OCI-LY1 (cell line): ENCODE measurements at regions not wholly inside any gene's neighbourhood (a gene's known extent, or its start where the extent isn't known, plus 50 kb on each side); places are given as distances from the start of the nearest gene placed in this dataset.

Experiments used
- H2AFZ ChIP-seq: fragments of 200-600 bp; sonication (generic), shearing (Covaris generic); 2 replicates; pipeline ENCODE4 v1.6.0; 2014; ENCODE audit warnings: antibody characterized with exemption, mild to moderate bottlenecking, low read length
- H3F3A ChIP-seq: fragments of 200-600 bp; sonication (generic), shearing (Covaris generic); 2 replicates; pipeline ENCODE4 v1.6.0; 2014; ENCODE audit warnings: mild to moderate bottlenecking, antibody characterized with exemption, low read length, moderate library complexity; ENCODE audit not compliant: insufficient read depth
- H3K27ac ChIP-seq: fragments of 200-600 bp; sonication (generic); 2 replicates; pipeline ENCODE4 v1.5.1; 2014; ENCODE audit warnings: low read length, mixed run types, mild to moderate bottlenecking, low read depth; ENCODE audit not compliant: poor library complexity, severe bottlenecking
- H3K27me3 ChIP-seq: fragments of 200-600 bp; sonication (generic); 2 replicates; pipeline ENCODE4 v1.6.0; 2014; ENCODE audit warnings: antibody characterized with exemption, mild to moderate bottlenecking, low read length, moderate library complexity; ENCODE audit not compliant: insufficient read depth
- H3K36me3 ChIP-seq: fragments of 200-600 bp; sonication (generic); 2 replicates; pipeline ENCODE4 v1.6.1; 2014; ENCODE audit warnings: mild to moderate bottlenecking, antibody characterized with exemption, low read length, moderate library complexity, mixed read lengths; ENCODE audit not compliant: insufficient read depth
- H3K4me1 ChIP-seq: fragments of 200-600 bp; sonication (generic); 2 replicates; pipeline ENCODE4 v1.5.1; 2014; ENCODE audit warnings: mild to moderate bottlenecking, low read length, moderate library complexity; ENCODE audit not compliant: insufficient read depth, severe bottlenecking
- H3K4me2 ChIP-seq: fragments of 200-600 bp; sonication (generic), shearing (Covaris generic); 2 replicates; pipeline ENCODE4 v1.6.1; 2014; ENCODE audit warnings: low read length
- H3K4me3 ChIP-seq: fragments of 200-600 bp; sonication (generic); 2 replicates; pipeline ENCODE4 v1.5.1; 2014; ENCODE audit warnings: low read length, low read depth, mild to moderate bottlenecking, mixed read lengths; ENCODE audit not compliant: poor library complexity, severe bottlenecking
- H3K79me2 ChIP-seq: fragments of 200-600 bp; shearing (Covaris generic); 2 replicates; pipeline ENCODE4 v1.6.1; 2016; ENCODE audit warnings: mixed run types, low read length, mixed read lengths; ENCODE audit not compliant: insufficient read depth
- H3K9ac ChIP-seq: fragments of 200-600 bp; sonication (generic), shearing (Covaris generic); 2 replicates; pipeline ENCODE4 v1.6.1; 2014; ENCODE audit warnings: mild to moderate bottlenecking, low read length, mixed read lengths
- H3K9me2 ChIP-seq: fragments of 200-600 bp; sonication (generic), shearing (Covaris generic); 2 replicates; pipeline ENCODE4 v1.6.1; 2014; ENCODE audit warnings: low read depth, mild to moderate bottlenecking, low read length, mixed read lengths
- H3K9me3 ChIP-seq: fragments of 200-600 bp; shearing (Covaris generic); 2 replicates; pipeline ENCODE4 v1.6.1; 2014; ENCODE audit warnings: low read length, mixed read lengths
- H4K20me1 ChIP-seq: fragments of 200-600 bp; sonication (generic), shearing (Covaris generic); 2 replicates; pipeline ENCODE4 v1.6.0; 2016; ENCODE audit warnings: mild to moderate bottlenecking, low read length; ENCODE audit not compliant: insufficient read depth
- EZH2 ChIP-seq: fragments of 200-600 bp; sonication (generic), shearing (Covaris generic); IDR thresholded peaks from 2 replicates; pipeline ENCODE4 v1.8.0; 2017; ENCODE audit warnings: borderline replicate concordance, mixed run types, mild to moderate bottlenecking, antibody characterized with exemption, low read length, moderate library complexity, mixed read lengths
- TF ChIP-seq, protein P1 (sequence below): fragments of 200-600 bp; sonication (generic), shearing (Covaris generic); IDR thresholded peaks from 2 replicates; pipeline ENCODE4 v1.5.1; 2017; ENCODE audit warnings: mild to moderate bottlenecking, antibody characterized with exemption, low read length, moderate library complexity, mixed read lengths

DNA sequence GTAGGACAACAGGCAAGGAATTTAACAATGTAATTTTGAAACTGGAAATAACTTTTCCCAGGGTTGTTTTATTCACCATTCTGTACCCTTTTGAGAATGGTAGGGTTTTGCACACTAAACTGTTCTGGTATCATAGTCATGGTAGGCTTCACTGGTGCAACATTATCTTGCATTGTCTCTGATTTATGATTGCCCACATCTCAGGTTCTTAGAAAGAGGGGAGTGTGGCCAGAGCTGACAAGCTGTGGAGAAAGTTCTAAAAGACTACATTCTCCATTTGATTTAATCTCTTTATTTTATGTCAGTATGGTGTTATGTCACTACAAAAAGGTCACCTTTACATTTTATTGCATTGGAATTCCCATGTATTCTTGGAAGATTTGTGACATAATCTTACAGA, 447.3 kb downstream of the GRIA2 start:
- no peaks in the 10 kb centered on the region for H3K79me2 ChIP-seq
- H3K9ac ChIP-seq = no peak overlapping the region
- no peaks in the 10 kb centered on the region for H3K9me2 ChIP-seq
- H3K4me3 ChIP-seq = no peak overlapping the region
- H4K20me1 ChIP-seq = no peaks in the 10 kb centered on the region
- H2AFZ ChIP-seq = no peak overlapping the region
- H3K27me3 ChIP-seq = no peaks in the 10 kb centered on the region
- TF ChIP-seq EZH2 = no peak
- TF ChIP-seq, protein P1, sequence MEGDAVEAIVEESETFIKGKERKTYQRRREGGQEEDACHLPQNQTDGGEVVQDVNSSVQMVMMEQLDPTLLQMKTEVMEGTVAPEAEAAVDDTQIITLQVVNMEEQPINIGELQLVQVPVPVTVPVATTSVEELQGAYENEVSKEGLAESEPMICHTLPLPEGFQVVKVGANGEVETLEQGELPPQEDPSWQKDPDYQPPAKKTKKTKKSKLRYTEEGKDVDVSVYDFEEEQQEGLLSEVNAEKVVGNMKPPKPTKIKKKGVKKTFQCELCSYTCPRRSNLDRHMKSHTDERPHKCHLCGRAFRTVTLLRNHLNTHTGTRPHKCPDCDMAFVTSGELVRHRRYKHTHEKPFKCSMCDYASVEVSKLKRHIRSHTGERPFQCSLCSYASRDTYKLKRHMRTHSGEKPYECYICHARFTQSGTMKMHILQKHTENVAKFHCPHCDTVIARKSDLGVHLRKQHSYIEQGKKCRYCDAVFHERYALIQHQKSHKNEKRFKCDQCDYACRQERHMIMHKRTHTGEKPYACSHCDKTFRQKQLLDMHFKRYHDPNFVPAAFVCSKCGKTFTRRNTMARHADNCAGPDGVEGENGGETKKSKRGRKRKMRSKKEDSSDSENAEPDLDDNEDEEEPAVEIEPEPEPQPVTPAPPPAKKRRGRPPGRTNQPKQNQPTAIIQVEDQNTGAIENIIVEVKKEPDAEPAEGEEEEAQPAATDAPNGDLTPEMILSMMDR = no peak
- H3K36me3 ChIP-seq = no peaks in the 10 kb centered on the region
- H3K27ac ChIP-seq = no peak overlapping the region
- no peaks in the 10 kb centered on the region for H3K4me1 ChIP-seq
- no peaks in the 10 kb centered on the region for H3F3A ChIP-seq
- no peak overlapping the region for H3K4me2 ChIP-seq
- H3K9me3 ChIP-seq = no peaks in the 10 kb centered on the region

GRCh38 chr4:157664726-157665125, 444.2 kb downstream of the GRIA2 start:
- Histone ChIP-seq H4K20me1 (no peaks in the 10 kb centered on the region), H3K4me2 (no peak overlapping the region), H3K27me3 (no peaks in the 10 kb centered on the region), H3K4me1 (no peaks in the 10 kb centered on the region), H2AFZ (no peak overlapping the region), H3K36me3 (no peaks in the 10 kb centered on the region), H3K9me3 (no peaks in the 10 kb centered on the region), H3F3A (no peaks in the 10 kb centered on the region; the same call in 1 of the 2 replicates), H3K9me2 (no peaks in the 10 kb centered on the region), H3K4me3 (no peak overlapping the region), H3K27ac (no peak overlapping the region), H3K79me2 (no peaks in the 10 kb centered on the region), H3K9ac (no peak overlapping the region)
- TF ChIP-seq, protein P1 = no peak
- TF ChIP-seq EZH2 = no peak

- no peaks in the 10 kb centered on the region for H3K9me2 ChIP-seq
- H3K27me3 ChIP-seq = no peaks in the 10 kb centered on the region
- TF ChIP-seq, protein P1 = no peak
- no peak for TF ChIP-seq EZH2
- no peaks in the 10 kb centered on the region for H3K4me1 ChIP-seq
- H3F3A ChIP-seq = no peaks in the 10 kb centered on the region
- no peaks in the 10 kb centered on the region for H3K79me2 ChIP-seq
- H3K9me3 ChIP-seq = no peaks in the 10 kb centered on the region
- H3K9ac ChIP-seq = no peak overlapping the region
- H2AFZ ChIP-seq = no peak overlapping the region
- no peaks in the 10 kb centered on the region for H4K20me1 ChIP-seq
- no peak overlapping the region for H3K4me2 ChIP-seq
- H3K36me3 ChIP-seq = no peaks in the 10 kb centered on the region
- no peak overlapping the region for H3K27ac ChIP-seq
- H3K4me3 ChIP-seq = no peak overlapping the region
These were observed 434.7 kb downstream of the GRIA2 start for GRCh38 chr4:157655096-157655809.
